ENCODE measurements at regions not wholly inside any gene's neighbourhood (a gene's known extent, or its start where the extent isn't known, plus 50 kb on each side); places are given as distances from the start of the nearest gene placed in this dataset.

DNA sequence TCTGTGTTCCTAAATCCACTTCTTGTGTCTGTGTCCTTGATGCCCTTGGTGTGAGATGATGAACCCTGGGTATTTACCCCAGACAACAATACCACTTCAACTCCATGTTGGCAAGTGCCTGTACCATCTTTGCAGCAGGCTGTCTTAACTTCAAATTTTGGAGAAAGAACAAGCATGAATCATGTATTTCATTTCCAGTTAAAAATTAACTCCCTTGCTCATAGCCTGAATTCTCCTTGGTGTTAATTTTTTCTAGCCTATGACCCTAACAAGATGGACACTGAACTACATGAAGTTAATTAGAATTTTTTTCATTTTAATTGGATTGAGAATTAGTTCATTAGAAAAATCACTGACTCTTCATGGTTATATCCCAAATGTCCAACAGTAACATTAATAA is 267.8 kb upstream of the INTU start:
- no peak overlapping the region for H2AFZ ChIP-seq (ENCODE audit: insufficient read depth, low read depth, low read length, poor library complexity, severe bottlenecking)
- ChIA-PET POLR2A (no interaction called here), CTCF (no interaction called here)
- no peak overlapping the region for H3K9ac ChIP-seq (ENCODE audit: low read length)
- H3K27ac ChIP-seq (ENCODE audit: low read length in 2 of 2), result no peak overlapping the region
- no peaks in the 10 kb centered on the region for H3K79me2 ChIP-seq (ENCODE audit: control insufficient read depth, insufficient read depth, low read length)
- Mint-ChIP-seq H3K27ac (no peak overlapping the region), H3K27me3 (no peaks in the 10 kb centered on the region), H3K4me1 (no peaks in the 10 kb centered on the region), H3K9me3 (ENCODE audit: insufficient read depth) (no peaks in the 10 kb centered on the region), H3K4me3 (no peak overlapping the region)
- TF ChIP-seq, protein P1, sequence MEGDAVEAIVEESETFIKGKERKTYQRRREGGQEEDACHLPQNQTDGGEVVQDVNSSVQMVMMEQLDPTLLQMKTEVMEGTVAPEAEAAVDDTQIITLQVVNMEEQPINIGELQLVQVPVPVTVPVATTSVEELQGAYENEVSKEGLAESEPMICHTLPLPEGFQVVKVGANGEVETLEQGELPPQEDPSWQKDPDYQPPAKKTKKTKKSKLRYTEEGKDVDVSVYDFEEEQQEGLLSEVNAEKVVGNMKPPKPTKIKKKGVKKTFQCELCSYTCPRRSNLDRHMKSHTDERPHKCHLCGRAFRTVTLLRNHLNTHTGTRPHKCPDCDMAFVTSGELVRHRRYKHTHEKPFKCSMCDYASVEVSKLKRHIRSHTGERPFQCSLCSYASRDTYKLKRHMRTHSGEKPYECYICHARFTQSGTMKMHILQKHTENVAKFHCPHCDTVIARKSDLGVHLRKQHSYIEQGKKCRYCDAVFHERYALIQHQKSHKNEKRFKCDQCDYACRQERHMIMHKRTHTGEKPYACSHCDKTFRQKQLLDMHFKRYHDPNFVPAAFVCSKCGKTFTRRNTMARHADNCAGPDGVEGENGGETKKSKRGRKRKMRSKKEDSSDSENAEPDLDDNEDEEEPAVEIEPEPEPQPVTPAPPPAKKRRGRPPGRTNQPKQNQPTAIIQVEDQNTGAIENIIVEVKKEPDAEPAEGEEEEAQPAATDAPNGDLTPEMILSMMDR (IDR thresholded peaks at IDR 0.05), result no peak
- no peak for TF ChIP-seq EZH2 (IDR thresholded peaks at IDR 0.05; ENCODE audit: borderline replicate concordance, insufficient read depth, low read depth, low read length, poor library complexity, severe bottlenecking)
- H3K4me2 ChIP-seq (replicated peaks; ENCODE audit: low read depth, low read length, poor library complexity, severe bottlenecking), result no peak overlapping the region
- H3K4me3 ChIP-seq (ENCODE audit: control extremely low read depth in 1 of 5, extremely low read depth in 1 of 5, insufficient read depth in 1 of 5, low read depth in 2 of 5, low read length in 4 of 5), result no peak overlapping the region
- no peaks in the 10 kb centered on the region for H3K4me1 ChIP-seq (ENCODE audit: control insufficient read depth in 2 of 2, insufficient read depth in 2 of 2, low read length in 2 of 2)
- no peaks in the 10 kb centered on the region for H4K20me1 ChIP-seq (ENCODE audit: control insufficient read depth, insufficient read depth, low read length, poor library complexity, severe bottlenecking)
- no peak for DNase-seq
- H3K9me3 ChIP-seq (ENCODE audit: control extremely low read depth in 1 of 3, control insufficient read depth in 2 of 3, insufficient read depth in 1 of 3, low read length in 2 of 3), result peaks cover 0 to 6% (median 0%) of the 10 kb centered on the region in 3 donors
- intact Hi-C loops (cut with micrococcal nuclease), result no loop called here
- no peaks in the 10 kb centered on the region for H3K27me3 ChIP-seq (replicated peaks in 1 of 4; ENCODE audit: control extremely low read depth in 1 of 4, control insufficient read depth in 3 of 4, insufficient read depth in 4 of 4, low read length in 3 of 4)
- no peak for ATAC-seq (ENCODE audit: low read depth)
- H3K36me3 ChIP-seq (replicated peaks in 1 of 2; ENCODE audit: control extremely low read depth in 1 of 2, control insufficient read depth in 1 of 2, extremely low read depth in 1 of 2, insufficient read depth in 2 of 2, low read length in 1 of 2), result no peaks in the 10 kb centered on the region

GRCh38 chr4:127370604-127371003 is 262.2 kb upstream of the INTU start:
- H2AFZ ChIP-seq (ENCODE audit: insufficient read depth, low read depth, low read length, poor library complexity, severe bottlenecking), result no peak overlapping the region
- DNase-seq (no peak), ATAC-seq (ENCODE audit: low read depth) (no peak)
- POLR2A ChIA-PET, result no interaction called here
- CTCF ChIA-PET, result no interaction called here
- no peak overlapping the region for H3K27ac Mint-ChIP-seq
- intact Hi-C loops (cut with micrococcal nuclease), result no loop called here
- H3K36me3 ChIP-seq (replicated peaks in 1 of 2; ENCODE audit: control extremely low read depth in 1 of 2, control insufficient read depth in 1 of 2, extremely low read depth in 1 of 2, insufficient read depth in 2 of 2, low read length in 1 of 2), result no peaks in the 10 kb centered on the region
- no peaks in the 10 kb centered on the region for H3K9me3 ChIP-seq (ENCODE audit: control extremely low read depth in 1 of 3, control insufficient read depth in 2 of 3, insufficient read depth in 1 of 3, low read length in 2 of 3)
- H3K4me1 ChIP-seq (ENCODE audit: control insufficient read depth in 2 of 2, insufficient read depth in 2 of 2, low read length in 2 of 2), result no peaks in the 10 kb centered on the region
- H3K4me3 ChIP-seq (ENCODE audit: control extremely low read depth in 1 of 5, extremely low read depth in 1 of 5, insufficient read depth in 1 of 5, low read depth in 2 of 5, low read length in 4 of 5), result no peak overlapping the region
- no peaks in the 10 kb centered on the region for H3K9me3 Mint-ChIP-seq (ENCODE audit: insufficient read depth)
- no peaks in the 10 kb centered on the region for H3K79me2 ChIP-seq (ENCODE audit: control insufficient read depth, insufficient read depth, low read length)
- H3K27me3 ChIP-seq (replicated peaks in 1 of 4; ENCODE audit: control extremely low read depth in 1 of 4, control insufficient read depth in 3 of 4, insufficient read depth in 4 of 4, low read length in 3 of 4), result no peaks in the 10 kb centered on the region
- H3K27ac ChIP-seq (ENCODE audit: low read length in 2 of 2), result no peak overlapping the region
- H3K27me3 Mint-ChIP-seq, result no peaks in the 10 kb centered on the region
- TF ChIP-seq, protein P1 (IDR thresholded peaks at IDR 0.05), result no peak
- TF ChIP-seq EZH2 (IDR thresholded peaks at IDR 0.05; ENCODE audit: borderline replicate concordance, insufficient read depth, low read depth, low read length, poor library complexity, severe bottlenecking), result no peak
- H3K4me2 ChIP-seq (replicated peaks; ENCODE audit: low read depth, low read length, poor library complexity, severe bottlenecking), result no peak overlapping the region
- H3K4me3 Mint-ChIP-seq, result no peak overlapping the region
- no peaks in the 10 kb centered on the region for H4K20me1 ChIP-seq (ENCODE audit: control insufficient read depth, insufficient read depth, low read length, poor library complexity, severe bottlenecking)
- H3K4me1 Mint-ChIP-seq, result no peaks in the 10 kb centered on the region
- 75% methylated on average over 5 of the region's 6 CpGs for WGBS (ENCODE audit: insufficient coverage)
- no peak overlapping the region for H3K9ac ChIP-seq (ENCODE audit: low read length)

Data from B cell (primary cell).